Activated CD4-positive, CD25-positive, alpha-beta regulatory T cell treated with anti-CD3 and anti-CD28 coated beads, Interleukin-2, amount 50 U/mL, for 16 hours (primary cell): ENCODE measurements at regions not wholly inside any gene's neighbourhood (a gene's known extent, or its start where the extent isn't known, plus 50 kb on each side); places are given as distances from the start of the nearest gene placed in this dataset.
"Not testable (repeated sequence)": the region's sequence is repeated elsewhere in the genome, so short reads cannot be mapped to it uniquely, and the experiment has no call there.

ENCODE experiments used
- DNase-seq: peaks from one replicate; pipeline ENCODE4 v3.0.0-alpha.2; 2020; ENCODE audit warnings: low read depth, low spot score

GRCh38 chr17:83190601-83191387 is 111.4 kb downstream of the METRNL start:
- DNase-seq = no peak

GRCh38 chr17:83191388-83192160 is 112.2 kb downstream of the METRNL start:
- DNase-seq = no peak

- no peak for DNase-seq
These were observed 112.9 kb downstream of the METRNL start for GRCh38 chr17:83192161-83192788.

DNA sequence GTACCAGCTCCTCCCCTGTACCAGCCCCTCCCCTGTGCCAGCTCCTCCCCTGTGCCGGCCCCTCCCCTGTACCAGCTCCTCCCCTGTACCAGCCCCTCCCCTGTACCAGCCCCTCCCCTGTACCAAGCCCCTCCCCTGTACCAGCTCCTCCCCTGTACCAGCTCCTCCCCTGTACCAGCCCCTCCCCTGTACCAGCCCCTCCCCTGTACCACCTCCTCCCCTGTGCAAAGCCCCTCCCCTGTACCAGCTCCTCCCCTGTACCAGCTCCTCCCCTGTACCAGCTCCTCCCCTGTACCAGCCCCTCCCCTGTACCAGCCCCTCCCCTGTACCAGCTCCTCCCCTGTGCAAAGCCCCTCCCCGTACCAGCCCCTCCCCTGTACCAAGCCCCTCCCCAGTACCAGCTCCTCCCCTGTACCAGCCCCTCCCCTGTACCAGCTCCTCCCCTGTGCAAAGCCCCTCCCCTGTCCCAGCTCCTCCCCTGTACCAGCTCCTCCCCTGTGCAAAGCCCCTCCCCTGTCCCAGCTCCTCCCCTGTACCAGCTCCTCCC is 113.5 kb downstream of the METRNL start:
- not testable (repeated sequence) for DNase-seq

DNA sequence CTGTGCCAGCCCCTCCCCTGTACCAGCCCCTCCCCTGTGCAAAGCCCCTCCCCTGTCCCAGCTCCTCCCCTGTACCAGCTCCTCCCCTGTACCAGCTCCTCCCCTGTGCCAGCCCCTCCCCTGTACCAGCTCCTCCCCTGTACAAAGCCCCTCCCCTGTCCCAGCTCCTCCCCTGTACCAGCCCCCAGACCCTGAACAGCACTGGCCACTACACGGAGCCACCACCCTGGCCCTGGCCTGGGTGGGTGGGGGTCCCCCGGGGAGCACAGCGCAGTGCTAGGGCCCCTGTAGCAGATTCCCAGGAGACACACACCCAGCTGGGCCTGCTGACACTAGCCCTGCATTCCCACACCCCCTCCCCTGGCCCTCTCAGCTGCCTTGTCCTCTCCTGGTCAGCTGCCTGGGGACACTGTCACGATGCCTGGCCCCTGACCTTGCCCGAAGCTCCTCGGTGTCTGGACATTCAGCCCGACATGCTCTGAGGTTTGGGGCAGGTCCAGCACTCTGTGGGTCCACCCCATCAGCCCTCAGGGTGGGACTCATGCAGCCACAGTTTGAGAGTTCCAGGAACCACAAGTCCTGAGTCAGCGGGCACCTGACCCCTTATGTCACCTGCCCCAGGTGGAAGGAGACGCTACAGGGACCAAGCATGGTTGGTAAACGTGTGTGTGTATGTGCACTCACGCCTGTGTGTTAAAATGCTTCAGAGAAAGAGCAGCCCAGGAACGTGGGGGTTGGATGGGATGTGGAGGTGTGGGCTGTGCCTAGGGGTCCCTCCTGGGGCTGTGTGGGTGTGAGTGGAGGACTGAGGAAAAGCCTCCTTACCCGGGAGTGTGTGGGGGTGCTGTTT is 114.2 kb downstream of the METRNL start:
- DNase-seq = no peak

DNA sequence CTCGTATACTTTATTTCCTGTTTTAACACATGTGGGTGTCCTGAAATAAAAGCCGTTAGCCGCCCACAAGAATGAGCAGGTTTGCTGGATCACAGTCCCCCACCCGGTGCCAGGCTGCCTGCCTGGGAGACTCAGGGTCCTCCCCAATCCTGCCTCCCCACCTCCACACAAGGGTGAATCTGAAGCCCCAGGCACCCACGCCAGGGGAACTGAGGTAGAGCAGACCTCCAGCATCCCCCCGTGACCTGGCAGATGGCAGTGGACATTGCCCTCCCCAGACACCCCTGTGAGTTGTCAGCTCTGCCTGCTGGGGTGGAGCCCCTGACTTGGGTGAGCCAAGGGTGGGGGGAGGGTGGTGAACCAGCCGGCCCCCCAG is 114.8 kb downstream of the METRNL start:
- no peak for DNase-seq

GRCh38 chr17:83194761-83195329 is 115.4 kb downstream of the METRNL start:
- DNase-seq = no peak

DNA sequence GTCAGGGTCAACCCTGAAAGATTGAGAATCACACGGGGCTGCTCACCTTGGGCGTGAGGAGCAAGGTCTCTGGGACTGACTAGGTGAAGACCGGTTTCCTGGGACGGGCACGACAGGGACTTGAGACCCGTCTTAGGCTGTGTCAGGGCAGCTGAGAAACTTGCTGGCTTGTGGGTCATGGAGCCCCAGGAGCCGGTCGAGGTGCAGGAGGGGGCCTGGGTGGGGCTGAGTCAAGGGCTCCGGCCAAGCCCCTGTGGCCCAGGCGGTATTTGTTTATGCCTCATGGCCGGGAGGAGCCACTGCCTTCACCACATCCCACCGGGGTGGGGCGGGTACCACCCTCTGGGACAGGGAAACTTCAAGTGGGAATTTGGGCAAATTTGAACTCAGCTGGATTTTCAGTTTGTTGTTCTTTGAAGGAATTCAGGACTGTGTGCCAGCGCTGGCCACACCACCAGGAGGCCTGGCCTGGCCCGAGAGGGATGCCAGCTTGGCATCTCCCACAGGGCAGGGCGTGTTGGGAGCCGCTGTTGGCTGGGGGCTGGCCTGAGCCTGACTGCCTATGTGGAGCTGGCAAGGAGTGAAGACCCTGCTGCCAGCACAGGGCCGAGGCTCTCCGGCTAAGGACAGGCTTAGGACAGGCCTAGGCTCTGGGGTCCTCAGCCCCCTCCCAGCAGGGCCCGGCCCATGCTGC is 116.1 kb downstream of the METRNL start:
- no peak for DNase-seq

DNA sequence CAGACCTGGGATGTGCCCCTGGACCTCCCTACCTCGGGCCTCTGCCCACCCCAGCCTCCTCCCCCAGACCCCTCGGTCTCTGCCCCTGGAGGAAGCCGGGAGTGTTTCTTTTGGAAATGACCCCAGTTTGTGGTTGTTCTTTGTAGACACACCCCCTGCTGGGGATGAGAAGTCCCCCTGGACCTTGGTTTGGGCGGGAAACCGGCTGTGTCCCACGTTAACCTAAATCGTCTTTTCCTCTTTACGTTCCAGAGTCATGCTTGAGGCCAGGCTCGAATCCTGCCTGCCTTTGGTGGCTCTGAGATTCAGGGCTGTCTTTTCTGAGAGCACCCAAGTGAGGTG is 116.6 kb downstream of the METRNL start:
- DNase-seq = no peak

DNA sequence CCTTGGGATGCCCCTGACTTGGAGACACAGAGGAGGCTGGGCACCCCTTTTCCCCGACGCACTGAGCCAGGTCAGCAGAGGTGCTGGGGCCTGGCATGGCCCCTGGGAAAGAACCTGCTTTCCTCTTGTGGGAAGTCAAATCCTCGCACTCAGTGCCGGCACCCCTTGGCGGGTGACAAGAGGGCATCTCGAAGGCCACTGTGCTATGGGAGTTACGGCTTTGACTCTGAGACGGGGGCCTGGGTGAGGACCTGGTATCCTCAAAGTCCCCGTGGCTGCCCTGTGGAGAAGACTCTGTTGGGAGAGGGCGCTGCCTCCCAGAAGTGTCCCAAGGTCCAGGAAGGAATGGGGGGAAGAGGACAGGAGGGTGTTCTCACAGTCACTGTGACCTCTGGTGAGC is 117.0 kb downstream of the METRNL start:
- no peak for DNase-seq

DNA sequence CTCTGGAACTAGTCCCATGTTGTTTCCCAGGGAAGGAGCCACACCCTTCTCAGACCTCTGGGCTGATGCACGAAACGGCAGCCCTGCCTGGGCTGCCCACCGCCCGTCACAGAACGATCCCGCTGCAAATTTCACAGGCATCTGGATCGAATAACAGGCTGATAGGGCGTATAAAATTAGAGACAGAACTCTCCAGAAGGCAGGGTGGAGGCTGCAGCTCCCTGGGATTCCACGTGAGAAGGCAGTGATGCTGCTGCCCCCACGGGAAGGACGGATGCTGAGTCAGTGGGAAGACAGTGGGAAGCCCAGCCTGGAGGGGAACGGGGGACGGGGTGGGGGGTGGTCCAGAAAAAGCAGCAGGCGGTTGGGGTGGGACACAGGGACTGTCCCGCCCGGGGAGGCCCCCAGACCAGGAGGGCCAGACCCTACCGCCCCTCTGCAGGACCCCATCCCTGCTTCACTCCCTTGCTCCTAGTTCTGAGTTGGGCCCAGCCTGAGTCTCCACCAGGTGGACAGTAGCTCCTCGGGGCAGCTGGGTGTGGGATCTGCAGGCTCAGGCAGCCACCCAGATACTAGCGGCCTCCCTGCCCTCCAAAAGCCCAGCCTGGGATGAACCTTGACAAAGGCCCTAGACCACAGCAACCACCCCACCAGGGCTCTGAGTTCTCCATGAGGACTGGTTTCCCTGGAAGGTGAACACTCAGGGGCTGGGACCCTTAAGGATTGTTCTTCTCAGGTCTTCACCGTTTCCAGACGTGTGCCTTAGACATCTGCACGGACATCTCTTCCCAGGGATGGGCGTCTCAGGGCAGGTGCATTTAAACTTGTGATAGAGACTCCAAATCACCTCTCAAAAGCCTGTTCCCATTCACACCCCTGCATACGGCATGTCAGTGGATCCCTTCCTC is 117.8 kb downstream of the METRNL start:
- no peak for DNase-seq

GRCh38 chr17:83198366-83199341 is 119.2 kb downstream of the METRNL start:
- DNase-seq = no peak

DNA sequence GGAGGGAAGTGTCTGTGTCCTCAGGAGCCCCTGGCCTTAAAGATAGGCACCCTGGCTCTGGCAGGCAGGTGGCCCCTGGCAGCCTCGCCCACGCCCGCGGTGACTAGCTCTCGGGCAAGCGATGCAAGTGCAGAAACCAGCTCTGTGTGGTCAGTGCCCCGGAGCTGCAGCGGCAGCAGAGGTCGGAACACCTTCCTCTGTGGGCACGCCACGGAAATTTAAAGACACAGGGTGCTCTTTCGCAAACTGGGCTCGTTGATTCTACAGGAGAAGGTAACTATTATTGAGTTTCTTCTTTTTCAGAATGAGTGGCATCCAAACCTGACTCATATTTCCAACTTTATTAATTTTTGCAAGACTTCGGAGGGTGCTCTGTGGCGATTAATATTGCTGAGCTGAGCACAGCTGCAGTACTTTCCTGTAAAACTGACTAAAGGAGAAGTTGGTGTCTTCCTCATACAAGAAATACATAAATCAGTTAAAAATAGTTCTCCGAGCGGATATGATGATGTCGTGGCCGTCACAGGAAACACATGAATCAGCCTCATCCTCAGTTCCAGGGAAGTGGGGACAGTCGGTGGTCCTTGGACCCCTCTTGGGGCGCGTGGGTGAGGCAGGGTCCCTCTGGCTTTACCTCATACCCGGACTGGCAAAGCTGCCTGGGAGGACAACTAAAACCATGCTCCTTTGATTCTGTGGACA is 120.2 kb downstream of the METRNL start:
- no peak for DNase-seq

- DNase-seq = no peak
These were observed 120.9 kb downstream of the METRNL start for GRCh38 chr17:83200231-83200699.

DNA sequence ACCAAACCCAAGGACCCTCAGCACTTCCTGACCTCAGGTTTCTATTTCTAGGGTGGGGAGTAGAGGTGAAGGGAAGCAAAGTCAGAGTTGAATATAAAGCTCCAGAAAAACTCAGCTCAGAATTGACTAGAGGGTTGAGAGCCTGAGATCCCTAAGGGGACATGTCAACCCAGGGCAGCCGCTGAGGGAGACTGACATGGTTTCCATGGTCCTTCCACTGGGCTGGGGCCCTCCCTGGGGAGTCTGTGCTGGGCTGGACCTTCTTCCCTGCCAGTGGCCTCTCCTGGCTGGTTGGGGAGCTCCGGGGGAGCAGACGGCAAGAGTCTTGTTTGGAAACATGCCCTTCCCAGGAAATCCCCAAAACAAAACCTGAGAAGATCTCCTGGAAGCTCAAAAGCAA is 121.3 kb downstream of the METRNL start:
- no peak for DNase-seq

DNA sequence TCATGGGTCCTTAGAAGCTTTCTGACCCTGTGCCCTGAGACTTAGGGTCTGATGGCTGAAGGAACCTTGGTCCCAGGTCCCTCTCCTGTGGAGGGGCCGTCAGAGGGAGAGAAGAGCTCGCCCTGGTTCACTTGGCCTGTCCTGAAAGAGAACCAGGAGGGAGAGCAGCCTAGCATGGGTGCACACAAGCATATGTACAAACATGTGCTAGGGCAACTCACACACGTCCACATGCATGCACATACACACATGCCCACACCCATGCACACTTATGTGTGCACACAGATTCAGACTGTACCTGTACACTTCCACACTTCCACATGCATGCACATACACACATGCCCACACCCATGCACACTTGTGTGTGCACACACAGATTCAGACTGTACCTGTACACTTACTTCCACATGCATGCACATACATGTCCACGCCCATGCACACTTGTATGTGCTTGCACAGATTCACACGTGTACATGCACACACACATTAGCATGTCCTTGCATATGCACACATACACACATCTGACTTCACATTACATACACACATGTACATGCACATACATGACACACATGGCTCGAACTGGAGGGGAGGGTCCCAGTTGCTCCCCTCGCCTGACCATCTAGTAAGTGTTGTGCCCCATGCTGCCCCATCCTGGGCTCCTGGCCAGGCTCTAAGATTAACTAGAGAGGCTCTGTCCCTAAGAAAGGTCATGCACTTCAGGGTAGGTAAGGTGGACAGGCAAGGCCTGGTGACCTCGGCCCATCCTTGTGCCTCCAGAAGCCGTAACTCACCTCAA is 122.0 kb downstream of the METRNL start:
- DNase-seq = no peak
